BE2C (cell line): ENCODE measurements at regions not wholly inside any gene's neighbourhood (a gene's known extent, or its start where the extent isn't known, plus 50 kb on each side); places are given as distances from the start of the nearest gene placed in this dataset.

Source experiments
- DNase-seq: peaks from one replicate; pipeline ENCODE4 v3.0.0-alpha.2; 2020
- H3K27me3 ChIP-seq: fragments of 250-450 bp; sonication (Bioruptor Pico); 2 replicates; pipeline ENCODE4 v1.5.1; 2020; ENCODE audit warnings: mild to moderate bottlenecking
- H3K36me3 ChIP-seq: fragments of 250-450 bp; sonication (Bioruptor Pico); 2 replicates; pipeline ENCODE4 v1.5.1; 2020; ENCODE audit warnings: mild to moderate bottlenecking
- H3K4me1 ChIP-seq: fragments of 250-450 bp; sonication (Bioruptor Pico); 2 replicates; pipeline ENCODE4 v1.5.1; 2020
- H3K4me3 ChIP-seq: 2 replicates; pipeline ENCODE4 v1.5.1; 2011; ENCODE audit warnings: low read depth, low read length
- H3K9me3 ChIP-seq: fragments of 250-450 bp; sonication (Bioruptor Pico); 2 replicates; pipeline ENCODE4 v1.5.1; 2020
- CTCF ChIP-seq: IDR thresholded peaks from 2 replicates; pipeline ENCODE4 v1.5.1; 2012; ENCODE audit warnings: mild to moderate bottlenecking, low read depth, low read length

GRCh38 chr6:88301256-88301655, 135.1 kb upstream of the CNR1 start:
- Histone ChIP-seq H3K27me3 (no peaks in the 10 kb centered on the region), H3K4me3 (no peak overlapping the region), H3K4me1 (no peaks in the 10 kb centered on the region), H3K9me3 (no peaks in the 10 kb centered on the region), H3K36me3 (no peaks in the 10 kb centered on the region)
- DNase-seq = no peak
- no peak for TF ChIP-seq CTCF

GRCh38 chr6:88298066-88298845, 132.1 kb upstream of the CNR1 start:
- Histone ChIP-seq H3K4me3 (no peak overlapping the region), H3K4me1 (no peaks in the 10 kb centered on the region), H3K27me3 (no peaks in the 10 kb centered on the region), H3K9me3 (no peaks in the 10 kb centered on the region), H3K36me3 (no peaks in the 10 kb centered on the region)
- TF ChIP-seq CTCF = no peak
- no peak for DNase-seq

- no peak for DNase-seq
Measured at GRCh38 chr6:88296694-88297093, 130.5 kb upstream of the CNR1 start.

GRCh38 chr6:88295663-88296062, 129.5 kb upstream of the CNR1 start:
- Histone ChIP-seq H3K9me3 (no peaks in the 10 kb centered on the region), H3K36me3 (no peaks in the 10 kb centered on the region), H3K4me1 (no peaks in the 10 kb centered on the region), H3K4me3 (no peak overlapping the region), H3K27me3 (no peaks in the 10 kb centered on the region)
- TF ChIP-seq CTCF = no peak
- DNase-seq = no peak

More at GRCh38 chr6:88296694-88297093, 130.5 kb upstream of the CNR1 start:
- Histone ChIP-seq H3K27me3 (no peaks in the 10 kb centered on the region), H3K36me3 (no peaks in the 10 kb centered on the region), H3K4me1 (no peaks in the 10 kb centered on the region), H3K4me3 (no peak overlapping the region), H3K9me3 (no peaks in the 10 kb centered on the region)
- TF ChIP-seq CTCF = no peak

GRCh38 chr6:88294702-88295101, 128.6 kb upstream of the CNR1 start:
- Histone ChIP-seq H3K4me3 (no peak overlapping the region), H3K9me3 (no peaks in the 10 kb centered on the region), H3K36me3 (no peaks in the 10 kb centered on the region), H3K27me3 (no peaks in the 10 kb centered on the region), H3K4me1 (no peaks in the 10 kb centered on the region)
- TF ChIP-seq CTCF = no peak
- no peak for DNase-seq

GRCh38 chr6:88290411-88290810, 124.3 kb upstream of the CNR1 start:
- TF ChIP-seq CTCF = no peak
- no peaks in the 10 kb centered on the region for H3K27me3 ChIP-seq
- H3K9me3 ChIP-seq = no peaks in the 10 kb centered on the region
- no peaks in the 10 kb centered on the region for H3K4me1 ChIP-seq
- no peaks in the 10 kb centered on the region for H3K36me3 ChIP-seq
- H3K4me3 ChIP-seq = no peak overlapping the region
- no peak for DNase-seq
